ENCODE measurements at regions not wholly inside any gene's neighbourhood (a gene's known extent, or its start where the extent isn't known, plus 50 kb on each side); places are given as distances from the start of the nearest gene placed in this dataset.

DNA sequence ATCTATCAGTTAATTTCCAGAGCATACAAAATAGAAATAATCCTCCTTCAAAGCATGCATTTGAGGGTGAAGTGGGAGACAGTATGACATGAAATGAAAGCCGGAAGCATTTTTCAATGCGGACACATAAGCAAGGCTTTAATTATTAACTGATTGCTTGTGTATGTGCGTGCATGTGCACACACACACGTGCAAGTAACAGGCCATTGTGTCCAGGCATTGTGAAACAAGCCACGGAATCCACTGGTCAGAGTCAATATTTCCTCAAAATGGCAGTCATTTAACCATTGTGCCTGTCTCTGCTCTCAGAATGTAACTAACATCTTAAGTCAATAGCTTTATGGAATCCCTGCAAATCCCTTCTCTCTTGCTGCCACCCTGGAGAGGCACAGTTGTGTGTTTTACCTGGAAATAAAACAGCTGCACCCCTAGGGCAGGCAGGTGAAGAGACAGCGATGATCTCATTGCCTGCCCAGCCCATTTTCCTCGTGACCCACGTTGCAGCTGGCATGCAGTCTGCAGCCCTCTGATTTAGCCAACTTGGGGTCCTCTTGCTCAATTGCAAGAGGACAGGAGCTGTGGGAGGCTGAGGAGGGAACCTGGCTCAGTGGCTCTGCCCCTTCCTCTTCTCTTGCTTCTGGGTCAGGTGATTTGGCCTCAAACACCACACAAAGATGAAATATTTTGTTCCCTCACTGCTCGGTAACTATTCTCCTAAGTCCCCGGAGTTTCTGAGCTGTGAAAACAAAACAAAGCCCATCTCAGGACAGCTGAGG, 500.9 kb upstream of the ZMIZ1 start:
- no peak for TF ChIP-seq CTCF (IDR thresholded peaks at IDR 0.05)
- TF ChIP-seq POLR2A (IDR thresholded peaks at IDR 0.05) = no peak

Data from right lobe of liver (tissue), 4 donors.